SW 1271 (cell line): ENCODE measurements at regions not wholly inside any gene's neighbourhood (a gene's known extent, or its start where the extent isn't known, plus 50 kb on each side); places are given as distances from the start of the nearest gene placed in this dataset.
A peak's percentile ranks its signal among the peaks of the same experiment; 100 is the strongest.

ENCODE experiments used
- DNase-seq, 2 experiments: peaks; one replicate each; lab custom pipeline; 2025; lab: John Stamatoyannopoulos, UW

DNA sequence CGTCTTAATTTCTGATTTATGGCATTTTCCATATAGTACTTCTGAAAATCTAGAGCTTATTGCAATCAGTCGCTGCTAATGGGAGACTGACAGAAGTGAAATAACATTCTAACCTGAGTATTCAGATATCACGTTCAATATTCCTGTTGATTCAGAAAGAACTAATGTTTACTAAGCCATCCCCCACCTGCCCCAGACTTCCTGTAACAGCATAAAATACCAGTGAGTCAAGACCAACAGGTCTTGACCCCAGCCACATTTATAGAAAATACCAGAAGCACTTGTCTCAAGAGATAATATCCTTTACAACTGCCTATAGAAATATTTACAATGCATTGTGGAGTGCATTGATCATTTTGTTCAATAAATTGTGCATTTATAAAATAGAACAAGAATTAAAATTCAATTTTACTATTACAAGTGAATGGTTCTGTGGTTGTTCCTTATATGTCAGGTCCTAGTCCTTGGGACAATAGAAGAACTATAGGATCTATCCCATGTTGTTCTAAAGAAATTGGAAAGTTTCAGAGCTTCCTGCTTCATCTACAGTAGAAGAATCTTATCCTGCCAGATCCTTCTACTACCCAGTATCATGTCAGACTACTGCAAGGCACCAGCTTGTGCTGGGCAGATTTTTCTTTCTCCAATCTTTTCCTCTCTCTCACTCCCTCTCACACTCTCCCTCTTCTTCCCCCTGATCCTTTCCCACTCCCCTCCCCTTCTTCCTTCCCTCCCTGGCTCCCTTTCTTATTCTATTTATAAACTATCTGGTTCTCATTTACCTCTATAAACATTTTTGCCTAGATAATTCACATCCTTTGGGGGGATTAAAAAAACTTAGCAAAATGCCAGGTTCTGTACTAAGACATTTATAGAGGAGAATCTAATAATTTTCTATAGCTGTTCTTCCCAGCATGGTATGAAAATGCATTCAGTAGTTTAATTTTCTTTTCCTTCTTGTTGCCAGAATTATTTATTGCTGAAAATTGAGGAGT is 629.9 kb downstream of the DIAPH3 start:
- DNase-seq: peak in 1 of 2 experiments; percentile 56

DNA sequence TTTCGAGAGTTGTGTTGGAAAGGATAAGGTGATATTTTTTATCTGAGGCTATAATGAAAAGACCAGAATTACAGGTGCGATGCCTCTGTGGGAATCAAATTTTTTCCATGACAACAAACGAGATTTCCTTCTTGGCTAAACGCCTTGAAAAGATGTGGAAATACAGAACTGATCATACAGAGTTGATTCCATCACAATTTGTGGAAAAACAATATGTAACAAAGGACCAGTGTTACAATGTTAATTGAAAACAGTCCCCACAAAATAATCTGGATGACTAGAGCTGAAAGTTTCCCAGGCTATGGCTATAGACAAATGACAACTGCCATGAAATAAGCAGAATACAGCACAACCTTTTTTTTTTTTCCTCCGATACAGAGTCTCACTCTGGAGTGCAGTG is 628.9 kb downstream of the DIAPH3 start:
- no peak for DNase-seq

DNA sequence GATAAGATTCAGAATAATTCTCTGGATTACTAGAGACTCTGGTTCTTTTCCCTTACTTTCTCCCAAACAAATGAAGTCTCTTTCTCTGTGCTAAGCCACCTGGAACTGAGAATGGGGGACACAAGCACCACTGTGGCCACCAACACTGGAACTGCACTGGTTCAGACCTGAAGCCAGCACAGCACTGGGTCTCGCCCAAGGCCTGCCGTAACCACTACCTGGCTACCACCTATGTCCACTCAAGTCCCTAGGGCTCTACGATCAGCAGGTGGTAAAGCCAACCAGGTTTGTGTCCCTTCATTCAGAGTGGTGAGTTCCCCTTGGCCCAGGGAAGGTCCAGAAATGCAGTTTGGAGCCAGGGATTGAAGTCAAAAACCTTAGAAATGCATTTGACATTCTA is 626.2 kb downstream of the DIAPH3 start:
- no peak for DNase-seq

DNA sequence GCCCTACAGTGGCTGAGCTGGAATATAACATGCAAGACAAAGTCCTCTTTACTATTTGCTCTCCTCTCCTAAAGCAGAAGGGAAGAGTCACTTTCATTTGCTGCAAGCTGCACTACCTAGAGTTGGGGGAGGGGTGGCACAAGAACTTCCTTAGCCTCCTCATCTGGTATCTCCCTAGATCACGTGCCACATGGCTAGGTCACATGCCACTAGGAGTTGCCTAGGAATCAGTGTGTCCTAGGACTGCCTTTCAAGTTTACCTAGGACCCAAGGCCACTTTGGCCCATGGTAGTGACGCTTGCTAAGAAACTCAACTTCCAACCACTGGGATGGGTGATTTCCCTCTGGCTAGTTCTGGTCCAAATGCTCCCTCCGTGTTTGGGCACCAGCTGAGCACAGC is 625.2 kb downstream of the DIAPH3 start:
- no peak for DNase-seq

DNA sequence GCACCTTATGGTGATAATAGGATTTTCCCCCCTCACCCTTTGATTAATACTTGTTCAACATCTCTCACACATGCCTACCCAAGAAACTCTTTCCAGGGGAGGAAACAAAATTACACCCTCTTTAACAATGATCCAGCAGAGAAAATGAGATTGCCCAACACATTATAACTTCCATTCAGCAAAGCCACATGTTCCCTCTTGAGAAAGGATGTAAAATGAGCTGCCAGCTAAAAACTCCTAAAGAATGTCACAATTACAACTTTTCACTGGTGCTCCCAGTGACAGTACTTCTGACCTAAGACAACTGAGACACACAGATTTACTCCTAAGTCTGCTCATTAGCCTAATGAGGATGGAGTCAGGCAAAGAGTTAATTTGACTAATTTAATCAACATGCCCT is 621.4 kb downstream of the DIAPH3 start:
- DNase-seq: no peak

DNA sequence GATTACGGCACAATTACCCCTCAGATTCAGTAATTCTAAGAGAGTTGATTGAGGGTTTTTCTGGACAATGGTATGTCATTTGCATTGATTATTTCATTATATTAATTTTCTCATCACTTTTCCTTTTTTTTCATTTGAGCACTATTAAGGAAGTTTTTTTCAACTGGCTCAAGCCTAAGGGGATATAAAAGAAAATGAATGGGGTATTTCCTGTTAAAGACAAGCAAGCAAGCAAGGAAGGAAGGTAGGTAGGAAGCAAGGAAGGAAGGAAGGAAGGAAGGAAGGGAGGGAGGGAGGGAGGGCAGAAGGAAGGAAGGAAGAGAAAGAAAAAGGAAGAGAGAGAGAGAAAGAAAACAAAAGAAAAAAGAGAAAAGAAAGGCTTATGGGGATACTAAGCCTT is 620.3 kb downstream of the DIAPH3 start:
- no peak for DNase-seq

DNA sequence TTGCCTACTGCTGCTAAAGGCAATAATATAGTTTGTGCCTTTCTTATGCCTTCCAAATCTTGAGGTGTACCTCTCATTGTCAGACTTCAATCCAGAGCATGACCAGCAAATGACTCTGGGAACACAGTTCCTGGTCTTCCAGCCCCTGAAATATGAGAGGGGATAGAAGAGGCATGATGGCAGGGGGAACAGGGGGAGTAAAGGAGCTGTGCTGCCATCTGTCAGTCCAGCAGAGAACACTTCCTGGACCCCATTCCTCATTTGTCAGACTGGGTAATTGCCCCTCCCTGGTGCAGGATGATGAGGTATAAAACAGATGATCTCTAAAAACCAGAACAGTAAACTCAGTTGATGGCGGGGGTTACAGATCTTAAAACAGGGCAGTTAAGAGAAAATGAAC is 618.7 kb downstream of the DIAPH3 start:
- no peak for DNase-seq

DNA sequence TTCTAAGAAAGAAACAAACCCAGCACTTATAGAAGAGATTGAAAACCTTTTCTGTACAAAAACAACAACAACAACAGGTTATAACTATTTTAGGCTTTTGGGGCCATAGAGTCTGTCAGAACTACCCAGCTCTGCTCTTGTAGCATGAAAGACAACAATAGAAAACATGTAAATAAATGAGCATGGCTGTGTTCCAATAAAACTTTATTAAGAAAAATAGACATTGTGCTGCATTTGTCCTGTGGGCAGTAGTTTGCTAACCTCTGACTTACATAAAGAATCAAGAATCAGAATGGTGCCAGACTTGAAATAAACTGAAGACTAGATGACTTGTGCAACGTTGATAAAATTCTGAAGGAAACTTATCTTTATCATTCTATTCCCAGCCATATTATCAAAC is 617.5 kb downstream of the DIAPH3 start:
- no peak for DNase-seq

DNA sequence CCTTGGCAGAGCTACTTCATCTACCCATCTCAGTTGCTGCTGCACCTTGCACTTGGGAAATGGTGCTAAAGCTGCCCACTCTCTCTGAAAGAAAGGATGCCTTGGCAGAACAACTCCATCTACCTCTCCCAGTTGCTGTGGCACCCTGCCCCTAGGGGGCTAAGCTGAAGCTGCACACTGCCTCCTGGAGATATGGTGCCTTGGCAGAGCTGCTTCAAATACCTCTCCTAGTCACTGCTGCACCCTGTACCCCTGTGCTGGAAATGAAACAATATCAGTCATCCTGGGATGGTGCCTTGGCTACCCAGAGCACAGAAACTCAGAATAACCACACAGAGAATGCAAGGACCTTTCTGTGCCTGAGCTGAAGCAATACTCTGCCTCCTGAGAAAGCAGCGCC is 615.8 kb downstream of the DIAPH3 start:
- no peak for DNase-seq

DNA sequence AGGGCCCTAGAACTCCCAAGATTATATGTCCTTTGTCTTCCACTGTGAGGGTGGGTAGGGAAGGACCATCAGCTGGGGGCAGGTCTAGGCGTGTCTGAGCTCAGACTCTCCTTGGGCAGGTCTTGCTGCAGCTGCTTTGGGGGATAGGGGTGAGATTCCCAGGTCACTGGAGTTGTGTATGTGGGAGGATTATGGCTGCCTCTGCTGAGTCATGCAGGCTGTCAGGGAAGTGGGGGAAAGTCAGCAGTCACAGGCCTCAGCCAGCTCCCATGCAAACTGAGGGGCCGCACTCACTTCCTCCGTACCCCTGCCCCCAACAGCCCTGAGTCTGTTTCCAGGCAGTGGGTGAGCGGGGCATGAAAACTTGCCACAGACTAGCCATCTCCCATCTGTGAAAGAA is 600.8 kb downstream of the DIAPH3 start:
- DNase-seq: no peak

DNA sequence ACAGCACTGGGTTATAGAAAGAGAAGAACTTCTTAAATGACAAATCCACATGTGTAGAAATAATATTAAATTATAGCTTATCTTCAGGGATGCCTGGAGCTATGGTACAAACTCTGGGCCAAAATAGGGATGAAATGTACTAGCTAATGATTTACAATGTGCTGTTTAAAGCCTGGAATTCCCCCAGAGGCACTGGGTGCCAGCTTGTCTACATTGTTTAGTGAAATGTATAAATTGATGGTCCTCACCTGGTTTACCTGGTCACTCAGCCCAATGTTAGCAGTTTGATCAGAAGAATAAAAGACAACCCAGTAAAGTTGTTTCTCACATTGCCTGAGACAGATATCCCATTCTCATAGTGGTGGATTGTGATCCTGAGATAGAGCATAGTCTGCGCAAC is 597.2 kb downstream of the DIAPH3 start:
- DNase-seq: no peak

DNA sequence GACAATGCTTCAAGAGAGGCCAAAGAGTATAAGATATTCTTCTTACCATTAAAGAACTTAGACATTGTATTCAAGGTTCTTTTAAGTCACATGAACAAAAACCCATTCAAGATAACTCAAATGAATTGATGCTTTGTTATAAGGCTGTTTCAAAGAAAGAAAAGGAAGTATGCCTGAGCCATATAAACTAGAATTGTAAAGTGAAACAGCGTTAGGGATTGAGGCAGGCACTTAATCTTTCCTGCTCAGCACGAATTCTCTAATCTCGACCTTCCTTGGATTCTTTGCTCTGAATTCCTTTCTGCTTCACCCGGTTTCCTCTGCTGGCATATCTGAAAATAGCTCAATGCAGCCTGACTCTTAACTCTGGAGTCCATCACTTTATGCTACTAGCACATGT is 595.4 kb downstream of the DIAPH3 start:
- DNase-seq: no peak

DNA sequence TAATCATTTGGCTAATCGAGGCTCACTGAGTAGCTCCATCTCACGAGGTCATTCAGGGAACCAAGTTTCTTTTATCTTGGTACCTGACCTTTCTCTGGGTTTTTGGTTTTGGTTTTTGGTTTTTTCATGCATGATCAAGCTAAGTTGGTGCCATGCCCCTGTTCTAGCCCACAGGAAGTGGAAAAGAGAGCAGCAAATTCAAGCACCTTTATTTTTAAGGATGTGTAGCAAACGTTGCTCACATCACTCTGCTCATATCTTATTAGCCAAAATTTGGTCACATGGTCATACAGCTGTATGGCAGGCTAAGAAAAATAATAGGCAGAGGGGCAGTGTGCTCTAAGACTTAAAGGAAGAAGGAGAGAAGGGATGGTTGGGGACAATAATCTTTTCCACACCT is 593.5 kb downstream of the DIAPH3 start:
- DNase-seq: no peak

DNA sequence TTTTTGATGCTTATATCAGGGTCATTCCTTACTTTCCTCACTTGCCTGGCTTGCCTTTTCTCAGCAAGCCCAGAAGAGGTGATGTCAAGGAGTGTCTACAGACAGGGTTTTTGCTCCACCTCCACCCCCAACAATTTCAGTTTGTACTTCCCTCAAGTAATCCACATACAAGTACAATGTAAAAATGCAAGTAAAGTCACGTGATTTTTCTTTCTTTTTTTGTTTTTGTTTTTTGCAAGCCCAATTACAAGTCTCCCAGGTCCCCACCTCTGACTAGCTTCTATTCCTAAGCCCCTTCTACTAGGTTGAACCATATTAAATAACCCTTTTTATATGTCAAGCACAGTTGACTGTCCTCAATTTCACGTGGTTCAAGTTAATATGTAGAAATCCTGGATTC is 579.6 kb downstream of the DIAPH3 start:
- DNase-seq: no peak

DNA sequence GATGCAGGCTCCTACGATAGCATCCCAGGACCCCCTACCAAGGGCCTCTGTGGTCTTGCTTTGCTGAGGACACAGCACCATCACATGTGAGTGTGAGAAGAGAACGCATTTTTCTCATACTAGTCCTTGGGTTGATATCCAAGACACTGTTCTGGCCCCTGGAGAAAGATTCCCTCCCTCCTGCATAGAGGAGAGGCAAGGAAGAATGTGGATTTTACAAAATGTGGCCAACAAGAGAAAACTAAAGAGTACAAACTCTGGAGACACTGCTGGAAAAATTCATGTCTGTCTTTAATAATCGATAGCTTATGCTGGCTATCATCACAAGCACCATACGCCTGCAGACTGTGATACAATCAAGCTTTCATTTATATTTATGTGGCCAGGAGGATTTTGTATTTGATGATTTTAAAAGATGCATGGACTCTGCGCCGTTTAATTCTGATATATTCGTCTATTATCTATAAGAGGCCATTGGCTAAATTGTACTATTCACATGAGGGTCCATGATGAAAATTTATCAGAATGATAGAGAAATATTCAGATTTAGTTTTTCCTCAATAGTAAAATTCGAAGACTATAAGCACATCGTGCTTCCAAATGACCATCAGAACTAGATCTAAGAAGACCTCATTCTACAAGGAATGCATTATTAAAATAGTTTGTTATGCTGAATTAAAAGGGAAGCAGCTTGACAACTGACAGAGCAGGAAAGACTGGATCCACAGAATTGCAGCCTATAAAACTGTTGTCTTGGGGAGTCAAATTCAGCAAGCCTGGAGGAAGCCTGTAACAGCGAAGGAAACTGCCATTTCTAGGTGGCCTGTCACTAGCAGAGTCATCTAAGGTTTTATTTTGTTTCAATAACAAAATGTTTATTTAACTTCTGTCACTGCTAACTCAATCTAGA is 578.7 kb downstream of the DIAPH3 start:
- no peak for DNase-seq

DNA sequence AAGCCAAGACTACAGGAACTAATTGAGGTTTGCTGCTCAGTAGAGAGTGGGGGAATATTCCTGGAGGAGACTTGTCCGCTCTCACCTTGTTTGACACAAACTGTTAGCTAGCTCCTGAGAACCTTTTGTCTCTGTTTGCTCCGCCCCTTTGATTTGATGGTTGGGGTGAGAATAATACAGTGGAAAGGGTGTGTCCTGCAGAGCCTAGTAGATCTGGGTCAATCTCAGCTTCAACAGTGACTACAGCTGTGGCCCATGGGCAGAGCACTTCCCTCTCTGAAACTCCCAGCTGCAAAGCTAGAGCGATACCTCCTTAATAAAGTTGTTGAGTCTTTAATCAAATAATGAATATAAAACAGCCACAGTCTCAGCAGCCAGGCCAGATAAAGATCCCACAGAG is 576.7 kb downstream of the DIAPH3 start:
- DNase-seq: no peak

DNA sequence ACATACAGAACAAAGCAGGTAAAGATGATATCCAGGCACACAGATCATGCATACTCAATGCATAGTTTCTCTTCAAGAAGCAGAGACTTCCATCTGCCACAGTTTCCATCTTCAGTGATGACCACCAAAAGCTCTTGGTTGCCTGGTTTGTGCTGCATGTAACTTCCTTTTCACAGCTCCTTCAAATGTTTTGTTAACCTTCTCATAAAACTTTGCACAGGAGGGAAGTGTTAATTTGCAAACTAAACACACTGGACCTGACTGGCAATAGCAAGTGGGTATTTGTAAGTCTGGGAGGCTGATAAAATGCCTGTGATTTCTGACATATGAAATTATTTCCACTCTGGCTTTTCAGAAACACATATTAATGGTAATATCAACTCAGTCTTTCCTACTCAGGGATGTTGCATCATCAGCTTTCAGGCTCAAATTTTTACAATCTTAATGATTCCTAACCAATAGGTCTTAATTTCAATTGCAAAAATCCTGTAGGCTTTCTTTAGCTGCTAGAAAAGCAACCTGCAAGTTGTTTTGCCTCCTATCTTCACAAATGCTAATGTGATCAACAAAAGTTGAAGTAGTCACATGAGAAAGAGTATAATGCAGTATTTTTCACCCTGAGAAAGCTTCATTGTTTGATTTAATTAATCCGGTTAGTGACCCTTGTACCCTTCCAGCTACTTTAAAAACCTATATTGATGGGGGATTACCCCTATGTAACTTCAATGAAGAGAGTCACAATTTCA is 575.6 kb downstream of the DIAPH3 start:
- no peak for DNase-seq

DNA sequence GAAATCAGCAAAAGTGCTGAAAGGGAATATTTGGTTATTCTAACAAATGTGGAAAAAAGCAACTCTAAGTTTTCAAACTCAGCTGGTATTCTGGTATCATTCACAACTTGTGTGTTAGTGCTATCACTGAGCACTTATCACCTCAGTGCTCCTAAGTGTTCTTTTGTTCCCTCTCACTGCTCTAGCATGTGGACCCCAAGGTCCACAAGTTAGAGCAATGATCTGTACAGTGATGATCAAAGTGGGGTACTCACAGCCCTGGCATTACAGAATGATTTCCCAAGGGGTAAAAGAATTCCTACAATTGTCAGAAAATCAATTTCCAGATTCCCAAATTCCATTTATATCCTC is 575.0 kb downstream of the DIAPH3 start:
- no peak for DNase-seq

DNA sequence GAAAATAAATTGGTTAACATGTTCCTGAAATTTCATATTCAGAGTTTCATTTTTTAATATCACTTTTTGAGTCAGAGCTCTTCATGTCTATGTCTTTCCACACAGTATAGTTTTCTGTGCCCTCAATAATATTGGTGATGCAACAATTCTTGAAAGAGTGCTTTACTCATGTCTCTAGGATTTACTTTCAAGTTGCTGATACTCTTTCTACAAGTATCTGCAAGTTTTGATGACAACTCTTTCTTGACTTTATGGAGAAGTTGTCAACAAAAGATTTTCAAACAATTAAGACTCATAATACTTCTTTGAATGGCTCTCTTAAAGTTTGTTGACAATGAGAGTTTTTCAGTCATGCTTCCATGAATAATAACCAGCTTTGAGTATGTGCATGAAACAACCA is 561.7 kb downstream of the DIAPH3 start:
- DNase-seq: no peak

DNA sequence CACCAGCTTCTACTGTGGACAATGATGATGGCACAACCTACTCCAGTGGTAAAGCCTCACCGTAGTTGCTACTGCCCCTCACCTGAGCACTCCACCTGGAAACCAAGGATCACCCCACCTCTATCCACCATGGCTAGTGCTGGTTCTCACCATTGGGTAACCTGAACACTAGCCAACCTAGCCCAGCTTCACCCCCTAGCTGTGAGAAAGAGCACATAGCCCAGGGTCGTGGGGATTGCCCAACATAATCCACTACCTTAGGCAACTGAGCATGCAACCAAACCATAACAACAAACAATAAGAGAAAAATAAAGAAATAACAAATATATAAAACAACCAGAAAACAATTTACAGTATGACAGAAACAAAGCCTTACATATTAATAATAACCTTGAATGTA is 560.1 kb downstream of the DIAPH3 start:
- no peak for DNase-seq

DNA sequence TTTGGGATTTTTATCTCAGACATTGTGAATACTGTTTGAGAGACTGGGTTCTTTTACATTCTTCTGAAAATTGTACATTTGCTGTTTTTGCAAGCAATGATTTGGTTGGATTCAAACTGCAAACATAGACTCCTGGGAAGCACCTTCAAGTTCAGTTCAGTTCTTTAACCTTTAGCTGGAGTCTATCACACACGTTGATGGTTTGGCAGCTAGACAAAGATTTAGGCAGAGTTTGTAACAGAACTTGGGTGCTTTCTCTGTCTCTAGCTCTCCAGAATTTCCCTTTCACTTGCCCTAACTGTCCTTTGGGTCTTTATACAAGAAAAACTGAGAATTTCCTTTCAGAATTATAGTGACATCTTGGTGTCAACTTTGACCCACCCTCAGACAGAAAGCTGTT is 556.6 kb downstream of the DIAPH3 start:
- DNase-seq: no peak

DNA sequence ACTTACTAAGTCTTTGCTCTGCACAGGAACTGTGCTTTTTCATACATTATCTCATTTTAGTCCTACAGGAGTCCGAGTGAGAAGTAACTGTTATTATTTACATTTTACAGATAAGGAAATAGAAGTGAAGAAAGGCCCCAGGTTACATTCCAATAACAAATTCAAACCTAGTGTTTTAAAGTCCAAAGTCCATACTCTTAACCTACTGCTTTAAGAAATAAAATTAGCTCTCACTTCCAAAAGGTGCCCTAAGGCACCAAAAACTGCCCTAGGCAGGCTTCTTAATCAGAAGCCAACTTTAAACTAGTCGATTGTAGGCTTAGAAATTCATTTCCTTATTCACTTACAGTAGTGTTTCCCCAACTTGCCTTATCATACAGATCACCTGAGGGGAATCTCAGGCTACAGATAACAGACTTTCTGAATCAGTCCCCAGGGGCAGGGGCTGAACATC is 555.9 kb downstream of the DIAPH3 start:
- no peak for DNase-seq
